ENCODE measurements at regions not wholly inside any gene's neighbourhood (a gene's known extent, or its start where the extent isn't known, plus 50 kb on each side); places are given as distances from the start of the nearest gene placed in this dataset.

GRCh38 chr2:60249879-60250278 lies 303.6 kb downstream of the BCL11A start:
- TF ChIP-seq EZH2 (IDR thresholded peaks at IDR 0.05; ENCODE audit: insufficient read depth, poor library complexity, severe bottlenecking) (no peak), EZH2phosphoT487 (IDR thresholded peaks at IDR 0.05; ENCODE audit: insufficient read depth, low read depth) (no peak)

Measured in GM23248 (cell line).